Activated CD8-positive, alpha-beta memory T cell treated with anti-CD3 and anti-CD28 coated beads for 36 hours (primary cell): ENCODE measurements at regions not wholly inside any gene's neighbourhood (a gene's known extent, or its start where the extent isn't known, plus 50 kb on each side); places are given as distances from the start of the nearest gene placed in this dataset.
"Not testable (repeated sequence)": the region's sequence is repeated elsewhere in the genome, so short reads cannot be mapped to it uniquely, and the experiment has no call there.

ENCODE experiments used
- CTCF ChIA-PET: fragments of 350-600 bp; sonication (Branson Sonifier 250); formaldehyde crosslinking; loops from one replicate; lab custom pipeline; 2021; ENCODE audit warnings: antibody characterized with exemption; lab: Charles Lee
- POLR2A ChIA-PET: fragments of 350-600 bp; sonication (Branson Sonifier 250); formaldehyde crosslinking; loops from one replicate; lab custom pipeline; 2021; ENCODE audit warnings: antibody characterized with exemption; lab: Charles Lee

DNA sequence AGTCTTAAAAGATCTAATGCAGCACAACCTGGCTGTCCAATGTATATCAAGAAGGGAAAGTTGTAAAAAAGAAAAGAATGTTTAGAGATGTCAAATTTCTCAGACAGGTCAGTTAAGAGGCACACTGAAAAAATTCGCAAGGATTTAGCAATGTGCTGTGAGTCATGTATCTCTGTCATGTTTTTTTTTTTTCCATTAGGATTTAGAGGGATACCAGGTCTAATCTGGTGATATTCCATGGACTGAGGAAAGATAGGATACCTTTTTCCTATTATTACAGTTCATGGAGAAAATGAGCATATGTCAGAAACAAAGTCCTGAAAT lies 815.4 kb upstream of the PCDH10 start:
- POLR2A ChIA-PET = no interaction called here
- CTCF ChIA-PET = no interaction called here

DNA sequence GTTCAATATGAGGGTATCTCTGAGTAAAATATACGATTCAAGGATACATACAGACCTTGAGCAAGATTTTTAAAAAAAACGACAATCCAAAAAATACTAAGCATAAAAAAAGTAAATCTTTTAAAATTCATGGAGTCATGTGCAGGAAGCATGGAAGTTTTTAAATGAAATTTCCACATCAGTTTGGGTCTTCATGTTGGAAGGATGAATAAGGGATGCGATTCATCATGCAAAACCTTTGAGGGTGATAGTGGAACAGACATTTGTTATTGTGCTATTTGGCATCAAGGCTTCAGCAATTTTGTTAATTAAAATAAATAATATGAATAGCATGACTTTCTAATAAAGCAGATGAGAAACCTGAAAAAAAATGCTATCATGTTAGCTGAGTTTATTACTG lies 815.0 kb upstream of the PCDH10 start:
- CTCF ChIA-PET = no interaction called here
- POLR2A ChIA-PET = no interaction called here

DNA sequence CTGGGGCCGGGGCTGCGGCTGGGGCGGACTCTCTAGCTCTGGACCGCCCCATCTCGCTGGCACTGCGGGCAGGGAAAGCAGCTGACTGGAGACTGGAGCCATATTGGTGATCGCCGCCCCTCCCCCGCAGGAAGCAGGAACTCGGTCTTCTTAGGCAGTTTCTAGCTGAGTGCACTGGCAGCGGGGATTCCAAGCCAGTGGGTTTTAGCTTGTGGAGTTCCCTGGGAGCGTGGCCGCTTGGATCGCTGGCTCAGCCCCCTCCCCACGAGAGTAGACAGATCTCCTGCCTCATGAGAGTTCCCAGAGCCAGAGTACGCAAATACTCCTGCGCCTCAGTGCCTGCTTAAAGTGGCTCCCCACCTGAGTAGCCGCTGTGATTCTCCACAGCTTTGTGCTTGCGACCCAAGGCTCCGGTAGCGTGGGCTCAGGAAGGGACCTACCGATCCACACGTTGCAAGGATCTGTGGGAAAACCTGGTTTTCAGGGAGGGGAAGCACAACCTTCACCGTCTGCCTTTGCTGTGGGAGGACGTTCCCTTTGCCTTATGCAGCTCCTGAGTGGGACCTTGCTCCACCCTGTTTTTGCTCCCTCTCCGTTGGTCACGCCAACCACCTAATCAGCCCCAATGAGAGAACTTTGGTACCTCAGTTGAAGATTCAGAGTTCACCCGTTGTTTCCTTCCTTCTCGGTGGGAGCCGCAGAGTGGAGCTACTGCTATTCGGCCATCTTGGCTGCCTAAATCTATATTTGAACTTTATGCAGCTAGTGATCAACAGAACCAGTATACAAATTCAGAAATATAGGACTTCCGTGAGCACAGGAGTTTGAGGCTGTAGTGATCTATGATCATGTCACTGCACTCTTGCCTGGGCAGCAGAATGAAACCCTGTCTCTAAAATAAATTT lies 803.9 kb upstream of the PCDH10 start:
- ChIA-PET POLR2A (no interaction called here), CTCF (no interaction called here)

DNA sequence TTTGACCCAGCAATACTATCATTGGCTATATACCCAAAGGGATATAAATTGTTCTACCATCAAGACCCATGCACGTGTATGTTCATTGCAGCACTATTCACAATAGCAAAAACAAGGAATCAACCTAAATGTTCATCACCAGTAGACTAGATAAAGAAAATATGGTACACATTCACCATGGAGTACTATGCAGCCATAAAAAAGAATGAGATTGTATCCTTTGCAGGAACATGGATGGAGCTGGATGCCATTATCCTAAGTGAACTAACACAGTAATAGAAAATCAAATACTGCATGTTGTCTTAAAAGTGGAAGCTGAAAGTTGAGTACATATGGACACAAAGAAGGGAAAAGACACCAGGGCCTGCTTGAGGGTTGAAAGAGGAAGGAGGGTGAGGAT lies 803.1 kb upstream of the PCDH10 start:
- ChIA-PET POLR2A (no interaction called here), CTCF (interaction anchor here (0.6 kb wide), 1 partner anchor 16 kb away, joined by 3 read pairs; no protein-coding TSS in a partner anchor)

DNA sequence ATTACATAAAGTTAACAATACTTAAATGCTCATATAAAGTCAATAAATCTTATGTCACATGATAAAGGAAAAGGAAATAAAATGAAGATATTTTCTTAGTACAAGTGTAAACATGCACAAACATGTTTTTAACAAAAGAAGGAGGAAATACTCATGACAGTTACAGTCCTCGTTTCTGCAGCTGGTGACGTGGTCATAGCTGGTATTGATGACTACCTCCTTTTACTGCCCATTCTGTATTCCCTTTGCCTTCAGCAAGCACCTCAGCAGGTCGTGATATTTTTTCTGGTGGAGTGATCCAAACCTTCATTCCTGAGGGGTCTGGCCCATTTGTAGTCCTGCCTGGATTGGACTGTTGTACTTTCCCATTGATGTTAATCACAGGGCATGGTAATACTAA lies 797.5 kb upstream of the PCDH10 start:
- CTCF ChIA-PET, POLR2A ChIA-PET: not testable (repeated sequence)

DNA sequence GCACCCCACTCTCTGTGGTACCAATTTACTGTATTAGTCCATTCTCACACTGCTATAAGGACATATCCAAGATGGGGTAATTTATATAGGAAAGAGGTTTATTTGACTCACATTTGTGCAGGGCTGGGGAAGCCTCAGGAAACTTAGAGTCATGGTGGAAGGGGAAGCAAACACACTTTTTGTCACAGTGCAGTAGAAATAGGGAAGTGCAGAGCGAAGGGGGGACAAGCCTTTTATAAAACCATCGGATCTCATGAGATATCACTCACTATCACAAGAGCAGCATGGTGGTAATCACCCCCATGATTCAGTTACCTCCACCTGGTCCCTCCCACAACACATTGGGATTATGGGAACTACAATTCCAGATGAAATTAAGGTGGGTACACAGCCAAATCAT lies 766.9 kb upstream of the PCDH10 start:
- ChIA-PET POLR2A (no interaction called here), CTCF (no interaction called here)

DNA sequence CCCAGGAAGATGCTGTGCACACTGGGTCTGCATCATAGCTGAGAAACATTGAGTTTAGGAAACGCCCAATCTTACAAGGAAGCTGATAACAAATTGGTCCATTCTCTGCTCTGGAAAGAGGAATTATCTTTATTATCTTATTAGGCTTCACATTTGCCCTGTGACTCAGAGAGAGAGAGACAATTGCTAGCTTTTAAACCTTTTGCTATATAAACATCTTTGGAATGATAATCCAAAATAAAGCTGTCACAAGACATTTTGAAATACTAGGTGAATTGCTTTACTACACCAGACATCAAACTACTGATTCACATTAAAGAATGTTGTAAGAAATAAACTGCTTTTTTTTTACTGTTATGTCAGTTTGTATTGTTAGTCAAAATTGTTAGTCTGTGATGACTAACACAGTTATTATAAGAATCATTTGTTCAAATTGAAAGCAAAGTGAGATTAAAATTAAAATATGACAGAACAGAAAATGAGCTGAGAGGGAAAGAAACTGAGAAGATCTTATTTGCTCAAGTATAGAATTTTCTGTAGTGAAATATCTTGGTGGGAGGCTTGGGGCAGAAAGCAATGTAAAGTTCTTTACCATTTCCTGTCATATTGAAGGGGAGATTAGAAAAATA lies 765.4 kb upstream of the PCDH10 start:
- ChIA-PET CTCF (no interaction called here), POLR2A (no interaction called here)

DNA sequence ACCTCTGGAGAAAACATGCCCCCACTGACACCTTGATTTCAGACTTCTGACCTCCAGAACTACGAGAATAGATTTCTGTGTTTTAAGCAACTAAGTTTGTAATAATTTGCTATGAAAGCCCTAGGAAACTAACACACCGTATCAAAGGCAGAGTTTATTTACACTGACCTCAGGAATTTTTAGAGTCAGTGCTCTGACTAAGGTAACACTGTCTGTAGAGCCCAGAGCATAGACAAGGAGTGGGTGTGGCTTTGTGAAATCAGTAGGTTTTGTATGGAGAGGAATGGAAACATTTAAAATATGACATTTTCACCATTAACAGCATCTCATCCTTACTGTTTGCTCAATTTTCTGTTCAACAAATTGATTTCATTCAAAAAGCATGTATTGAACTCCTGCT lies 764.4 kb upstream of the PCDH10 start:
- CTCF ChIA-PET = no interaction called here
- POLR2A ChIA-PET = no interaction called here

DNA sequence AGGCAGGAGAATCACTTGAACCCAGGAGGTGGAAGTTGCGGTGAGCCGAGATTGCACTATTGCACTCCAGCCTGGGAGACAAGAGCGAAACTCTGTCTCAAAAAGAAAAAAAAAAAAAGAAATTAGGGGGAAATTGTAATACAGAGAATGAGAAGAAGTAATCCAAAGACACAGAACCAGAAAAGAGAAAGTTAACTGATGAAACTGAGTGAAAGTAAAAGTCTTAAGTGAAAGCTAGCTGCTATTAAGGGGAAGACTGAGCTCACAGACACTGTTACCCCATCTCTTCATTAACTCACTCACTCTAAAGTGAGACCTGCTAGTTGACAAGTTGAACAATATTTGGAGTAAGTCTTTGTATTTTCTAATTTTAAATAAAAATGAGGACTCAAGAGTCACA lies 763.0 kb upstream of the PCDH10 start:
- ChIA-PET POLR2A (no interaction called here), CTCF (no interaction called here)

DNA sequence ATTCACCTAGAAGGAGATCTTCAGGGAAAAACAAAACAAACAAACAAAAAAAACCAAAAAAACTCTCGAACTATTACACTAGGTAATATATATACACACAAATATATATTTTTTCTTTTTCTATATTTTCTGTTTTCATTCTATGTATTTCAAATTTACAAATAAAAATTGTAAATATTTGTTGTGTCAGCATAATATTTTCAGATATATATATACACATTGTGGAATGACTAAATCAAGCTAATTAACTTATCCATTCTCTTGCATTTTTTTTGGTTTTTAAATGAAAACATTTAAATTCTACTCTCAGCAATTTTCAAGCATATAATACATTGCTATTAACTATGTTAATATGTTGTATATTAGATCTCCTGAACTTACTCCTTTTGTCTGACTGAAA lies 762.0 kb upstream of the PCDH10 start:
- POLR2A ChIA-PET = no interaction called here
- CTCF ChIA-PET = no interaction called here

DNA sequence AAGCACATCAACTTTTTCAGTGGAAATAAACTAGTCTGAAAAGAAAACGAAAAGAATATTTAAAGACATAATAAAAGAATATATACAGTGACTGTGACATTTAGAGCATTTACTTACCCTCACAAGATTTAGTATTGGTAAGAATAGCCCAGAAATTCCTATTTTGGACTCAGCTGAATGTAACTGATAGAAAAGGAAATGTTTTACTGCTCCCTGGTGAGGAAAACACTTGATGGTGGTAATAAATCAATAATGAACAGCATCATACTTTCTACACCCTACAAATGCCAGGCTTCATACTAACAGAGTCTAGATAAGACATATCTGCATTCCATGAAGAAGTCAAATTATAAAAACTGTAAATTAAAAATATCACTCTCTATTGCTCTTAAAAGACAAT lies 753.5 kb upstream of the PCDH10 start:
- POLR2A ChIA-PET = no interaction called here
- CTCF ChIA-PET = no interaction called here

DNA sequence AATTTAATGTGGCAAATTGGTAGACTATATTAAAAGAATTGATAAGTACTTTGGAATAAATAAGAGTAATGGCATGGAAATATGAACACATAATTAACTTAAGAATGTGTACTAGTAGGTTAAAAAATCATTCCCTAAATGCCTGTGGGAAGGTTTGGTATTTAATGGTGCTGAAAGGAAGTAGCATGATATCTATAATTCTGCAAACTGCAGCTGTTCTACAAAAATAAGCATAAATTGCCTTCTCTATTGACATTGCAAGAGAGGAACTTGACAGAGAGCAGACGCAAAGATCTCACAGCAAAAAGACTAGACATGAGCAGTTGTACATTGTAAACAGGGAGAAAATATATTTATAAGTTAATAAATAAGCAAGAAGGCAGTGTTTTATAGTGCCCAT lies 752.5 kb upstream of the PCDH10 start:
- CTCF ChIA-PET = no interaction called here
- POLR2A ChIA-PET = no interaction called here

DNA sequence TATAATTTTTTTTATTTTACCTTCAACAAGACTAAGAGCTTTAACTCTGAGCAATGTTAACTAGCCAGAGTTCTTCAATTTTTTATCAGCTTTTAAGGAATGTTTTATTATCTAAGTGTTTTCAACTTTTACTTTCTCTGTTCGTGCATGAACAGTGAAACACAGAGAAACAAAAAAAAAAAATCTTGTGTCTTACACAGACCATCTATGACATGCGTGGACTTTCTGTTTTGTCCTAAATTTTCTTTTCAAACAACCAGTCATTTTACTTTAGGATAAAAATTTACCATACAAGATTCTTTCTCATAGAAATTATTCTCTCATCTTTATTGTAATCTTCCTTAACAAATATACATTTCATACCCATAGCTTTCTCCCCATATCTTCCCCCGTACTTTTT lies 731.9 kb upstream of the PCDH10 start:
- ChIA-PET CTCF (no interaction called here), POLR2A (no interaction called here)

DNA sequence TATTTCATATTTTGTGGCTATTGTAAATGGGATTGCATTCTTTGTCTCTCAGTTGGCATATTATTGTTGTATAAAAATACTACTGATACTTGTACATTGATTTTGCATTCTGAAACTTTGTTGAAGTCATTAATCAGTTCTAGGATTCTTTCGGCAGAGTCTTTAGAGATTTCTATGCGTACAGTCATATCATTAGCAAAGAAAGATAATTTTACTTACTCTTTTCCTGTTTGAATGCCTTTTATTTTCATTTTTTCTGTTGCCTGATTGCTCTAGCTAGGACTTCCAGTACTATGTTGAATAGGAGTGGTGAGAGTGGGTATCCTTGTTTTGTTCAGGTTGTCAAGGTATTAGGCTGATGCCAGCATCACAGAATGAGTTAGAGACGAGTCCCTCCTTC lies 722.0 kb upstream of the PCDH10 start:
- CTCF ChIA-PET = no interaction called here
- POLR2A ChIA-PET = no interaction called here

DNA sequence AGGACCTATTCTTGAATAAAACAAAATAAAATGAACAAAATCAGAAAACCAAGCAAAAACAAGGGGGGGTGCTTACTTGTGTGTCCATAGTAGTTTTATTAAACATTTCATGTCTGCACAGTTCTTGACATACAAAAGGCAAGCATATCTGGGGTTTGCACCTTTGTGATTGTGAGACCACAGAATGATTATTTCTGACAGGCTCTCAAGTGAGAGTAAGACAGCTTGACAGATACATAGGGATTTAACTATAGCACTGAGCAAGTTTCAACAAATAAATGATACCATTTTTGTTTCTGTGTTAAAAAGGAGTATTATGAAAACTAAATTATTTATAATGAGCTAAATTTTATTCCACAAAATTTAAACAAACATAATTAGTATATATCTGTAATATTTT lies 712.0 kb upstream of the PCDH10 start:
- POLR2A ChIA-PET = no interaction called here
- CTCF ChIA-PET = no interaction called here

DNA sequence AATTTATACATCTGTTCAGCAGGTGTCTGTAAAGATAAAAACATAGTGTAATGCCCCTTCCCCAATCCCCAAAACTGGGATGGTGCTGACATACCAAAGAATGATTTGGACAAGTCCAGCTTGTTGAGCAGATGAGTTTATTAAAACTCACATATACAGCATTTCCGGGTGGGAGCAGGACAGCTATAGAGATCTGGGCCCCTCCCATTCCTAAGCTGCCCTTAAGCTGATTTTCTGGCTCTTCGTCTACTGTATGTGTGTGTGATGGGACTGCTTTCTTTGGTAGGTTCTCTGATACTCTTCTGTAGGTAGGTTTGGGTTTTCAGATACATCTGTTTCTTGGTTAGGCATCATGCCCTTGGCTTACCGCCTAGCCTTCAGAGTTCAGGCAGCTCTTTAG lies 703.7 kb upstream of the PCDH10 start:
- CTCF ChIA-PET = no interaction called here
- POLR2A ChIA-PET = no interaction called here

DNA sequence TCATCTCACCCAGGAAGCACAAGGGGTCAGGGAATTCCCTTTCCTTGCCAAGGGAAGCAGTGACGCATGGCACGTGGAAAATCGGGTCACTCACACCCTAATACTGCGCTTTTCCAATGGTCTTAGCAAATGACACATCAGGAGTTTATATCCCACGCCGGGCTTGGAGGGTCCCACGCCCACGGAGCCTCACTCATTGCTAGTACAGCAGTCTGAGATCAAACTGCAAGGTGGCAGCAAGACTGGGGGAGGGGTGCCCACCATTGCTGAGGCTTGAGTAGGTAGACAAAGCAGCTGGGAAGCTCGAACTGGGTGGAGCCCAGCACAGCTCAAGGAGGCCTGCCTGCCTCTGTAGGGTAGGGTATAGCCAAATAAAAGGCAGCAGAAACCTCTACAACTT lies 691.1 kb upstream of the PCDH10 start:
- POLR2A ChIA-PET, CTCF ChIA-PET: not testable (repeated sequence)

DNA sequence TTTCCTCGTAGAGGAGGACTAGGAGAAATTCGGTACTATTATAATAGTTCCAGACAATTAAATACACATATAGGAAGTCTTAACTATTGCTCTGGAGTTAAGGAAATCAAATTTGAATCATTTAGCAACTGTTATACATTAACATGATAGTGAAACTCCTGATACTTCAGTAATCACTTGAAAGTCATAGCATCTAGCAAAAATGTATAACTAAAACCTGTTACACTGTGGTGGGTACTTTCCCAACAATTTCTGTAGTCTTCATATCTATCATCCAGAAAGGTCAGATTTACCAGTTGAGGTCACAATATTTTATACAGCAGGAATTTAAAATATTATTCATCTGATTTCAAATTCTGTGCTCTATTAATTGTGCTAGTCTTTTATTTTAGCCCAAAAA lies 669.6 kb upstream of the PCDH10 start:
- POLR2A ChIA-PET = no interaction called here
- CTCF ChIA-PET = no interaction called here

DNA sequence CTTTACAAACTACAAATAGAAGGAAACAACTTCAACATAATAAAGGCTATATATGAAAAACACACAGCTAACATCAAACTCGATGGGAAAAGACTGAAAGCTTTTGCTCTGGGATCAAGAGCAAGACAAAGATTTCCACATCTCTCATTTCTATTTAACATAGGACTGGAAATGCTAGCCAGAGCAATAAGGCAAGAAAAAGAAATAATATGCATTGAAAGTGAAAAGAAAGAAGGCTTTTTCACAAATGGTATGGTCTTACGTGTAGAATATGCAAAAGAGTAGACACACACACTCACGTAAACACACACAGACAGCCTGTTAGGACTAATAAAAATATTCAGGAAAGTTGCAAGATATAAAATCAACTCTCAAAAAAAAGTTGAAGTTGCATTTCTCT lies 660.5 kb upstream of the PCDH10 start:
- ChIA-PET CTCF (no interaction called here), POLR2A (no interaction called here)

DNA sequence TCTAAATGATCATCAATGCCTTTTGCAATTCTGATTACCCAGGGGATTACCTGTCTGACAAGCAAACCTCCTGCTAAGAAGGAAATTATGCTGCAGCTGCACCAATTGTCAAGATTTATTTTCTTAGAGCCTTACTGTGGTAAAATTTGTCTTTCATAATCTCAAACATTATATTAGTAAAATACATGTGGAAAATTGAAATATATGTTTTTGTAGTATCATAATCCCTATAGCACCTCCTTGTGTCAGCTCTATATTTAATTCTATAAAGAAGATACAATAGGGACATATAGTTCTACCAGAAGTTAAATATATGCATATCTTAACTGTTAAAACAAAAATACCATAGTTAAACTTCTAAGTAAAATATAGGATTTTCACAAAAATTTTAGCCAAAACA lies 655.6 kb upstream of the PCDH10 start:
- POLR2A ChIA-PET = no interaction called here

DNA sequence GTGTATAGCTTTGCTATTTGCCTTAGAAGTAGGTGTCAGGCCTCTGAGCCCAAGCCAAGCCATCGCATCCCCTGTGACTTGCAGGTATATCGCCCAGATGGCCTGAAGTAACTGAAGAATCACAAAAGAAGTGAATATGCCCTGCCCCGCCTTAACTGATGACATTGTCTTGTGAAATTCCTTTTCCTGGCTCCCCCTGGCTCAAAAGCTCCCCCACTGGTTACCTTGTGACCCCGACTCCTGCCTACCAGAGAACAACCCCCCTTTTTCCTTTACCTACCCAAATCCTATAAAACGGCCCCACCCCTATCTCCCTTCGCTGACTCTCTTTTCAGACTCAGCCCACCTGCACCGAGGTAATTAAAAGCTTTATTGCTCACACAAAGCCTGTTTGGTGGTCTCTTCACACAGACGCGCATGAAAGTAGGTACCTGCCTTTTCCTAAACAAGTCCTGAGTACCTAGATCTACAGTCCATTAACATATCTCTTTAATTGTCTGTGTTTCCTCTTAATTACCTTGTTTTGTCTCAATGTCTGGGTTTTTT lies 653.8 kb upstream of the PCDH10 start:
- POLR2A ChIA-PET = not testable (repeated sequence)
- CTCF ChIA-PET = interaction anchor here (1.0 kb wide), 1 partner anchor 34 kb away, joined by 3 read pairs; no protein-coding TSS in a partner anchor

More for the DNA sequence above, 655.6 kb upstream of the PCDH10 start:
- CTCF ChIA-PET = no interaction called here
